HG02884 (cell line): ENCODE measurements at regions not wholly inside any gene's neighbourhood (a gene's known extent, or its start where the extent isn't known, plus 50 kb on each side); places are given as distances from the start of the nearest gene placed in this dataset.
A peak's percentile ranks its signal among the peaks of the same experiment; 100 is the strongest.

Experiments used
- ATAC-seq: cut with Tn5 transposase; IDR thresholded peaks from one replicate; pipeline ENCODE4 v1.9.1; 2021; ENCODE audit warnings: mild to moderate bottlenecking, moderate library complexity; ENCODE audit not compliant: unreplicated experiment

DNA sequence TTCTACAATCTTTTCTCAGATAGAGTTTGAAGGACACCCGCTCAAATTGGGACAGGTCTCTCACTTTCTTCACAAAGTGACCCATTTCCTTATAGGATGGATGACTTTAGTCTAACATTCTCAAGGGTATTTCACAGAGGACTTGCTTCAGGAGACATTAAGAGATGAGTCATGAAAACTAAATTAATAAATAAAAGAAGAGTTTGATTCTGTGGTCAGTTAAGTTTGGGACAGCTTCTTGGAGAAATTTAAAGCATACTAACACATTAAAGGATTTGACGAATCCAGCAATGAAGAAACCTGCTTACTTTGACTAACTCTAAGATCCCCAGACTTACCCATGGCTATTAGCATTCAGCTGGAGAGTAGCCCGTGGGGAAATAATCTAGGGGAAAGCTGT, 95.6 kb upstream of the RAB3GAP2 start:
- no peak for ATAC-seq

DNA sequence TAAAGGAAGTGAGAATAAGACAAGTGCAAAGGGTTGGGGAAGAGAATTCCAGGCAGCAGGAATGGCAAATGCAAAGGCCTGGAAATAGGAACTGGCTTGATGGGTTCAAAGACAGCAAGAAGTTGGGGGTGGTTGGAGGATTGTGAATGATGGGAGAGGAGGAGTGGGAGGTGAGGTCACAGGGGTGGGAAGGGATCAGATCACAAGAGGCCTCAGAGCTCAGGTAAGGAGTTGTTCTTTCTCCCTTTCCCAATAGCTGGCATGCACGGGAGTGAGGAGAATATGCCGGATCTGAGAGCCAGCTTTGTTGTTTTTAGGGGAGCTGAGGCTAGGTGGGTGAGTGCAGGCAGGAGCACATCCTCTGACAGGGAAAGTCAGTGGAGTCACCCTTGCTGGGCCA, 94.0 kb upstream of the RAB3GAP2 start:
- no peak for ATAC-seq

DNA sequence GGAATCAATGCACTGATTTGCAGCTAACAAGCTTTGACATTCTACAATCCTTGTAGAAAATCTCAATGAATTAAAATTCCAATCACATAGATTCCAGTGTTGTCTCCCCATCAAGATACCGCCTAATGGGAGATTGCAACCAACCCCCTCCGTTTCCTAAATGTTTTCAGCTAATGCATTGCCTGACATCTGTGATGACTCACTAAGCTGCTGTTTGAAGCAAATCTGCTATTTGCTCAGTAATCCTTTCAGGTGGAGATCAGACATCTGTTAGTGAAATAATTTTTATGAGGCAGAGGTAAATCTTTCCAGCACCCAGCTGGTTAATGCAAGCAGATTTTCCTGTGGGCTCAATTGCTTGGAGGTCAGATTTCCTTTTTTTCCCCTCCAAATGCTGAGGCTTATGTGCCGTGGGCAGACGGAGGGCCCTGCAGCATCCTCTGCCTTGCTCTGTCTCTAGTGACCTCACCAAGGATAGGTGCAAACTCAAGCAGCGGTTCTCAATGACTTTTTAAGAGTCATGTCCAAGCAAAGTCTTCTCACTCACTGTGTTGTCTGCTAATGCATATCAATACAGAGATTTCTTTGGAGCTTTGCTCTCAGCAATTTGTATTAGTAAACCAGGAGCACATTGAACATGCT, 91.1 kb upstream of the RAB3GAP2 start:
- ATAC-seq, result no peak

DNA sequence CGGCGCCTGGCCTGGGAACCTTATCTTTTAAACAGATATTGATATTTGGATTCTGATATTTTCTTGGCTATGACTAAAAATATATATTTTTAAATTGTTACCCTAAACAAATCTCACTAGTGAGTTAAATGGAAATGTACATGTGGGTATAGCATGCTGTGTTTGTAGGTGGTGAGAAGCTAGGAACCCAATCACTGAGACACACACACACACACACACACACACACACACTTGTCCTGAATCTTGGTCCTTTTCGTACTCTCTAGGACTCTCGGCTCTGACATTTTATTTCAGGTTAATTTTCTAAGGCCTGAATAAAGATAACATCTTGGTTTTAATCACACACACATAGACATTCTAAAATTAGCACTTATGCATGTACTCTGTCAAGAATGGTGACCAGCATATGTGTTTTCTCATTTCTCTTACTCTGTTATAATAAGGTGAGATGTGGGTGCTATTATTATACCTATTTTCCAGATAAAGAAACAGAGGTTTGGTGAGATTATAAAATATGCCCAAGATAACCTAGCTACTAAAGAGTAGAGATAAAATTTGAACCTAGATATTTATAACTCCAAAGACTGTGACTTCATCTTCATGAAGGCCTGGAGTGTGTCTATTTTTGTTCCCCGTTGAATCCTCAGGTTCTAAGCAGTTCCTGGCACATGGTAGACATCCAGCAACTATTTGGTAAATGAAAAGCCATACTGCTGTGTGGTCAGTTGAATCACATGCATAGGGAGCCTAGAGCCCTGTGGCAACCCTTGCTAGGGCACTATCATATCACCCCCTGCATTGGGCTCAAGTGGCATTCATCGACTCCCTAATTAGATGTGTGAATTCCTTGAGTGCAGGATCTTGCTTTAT, 85.0 kb upstream of the RAB3GAP2 start:
- ATAC-seq, result no peak

DNA sequence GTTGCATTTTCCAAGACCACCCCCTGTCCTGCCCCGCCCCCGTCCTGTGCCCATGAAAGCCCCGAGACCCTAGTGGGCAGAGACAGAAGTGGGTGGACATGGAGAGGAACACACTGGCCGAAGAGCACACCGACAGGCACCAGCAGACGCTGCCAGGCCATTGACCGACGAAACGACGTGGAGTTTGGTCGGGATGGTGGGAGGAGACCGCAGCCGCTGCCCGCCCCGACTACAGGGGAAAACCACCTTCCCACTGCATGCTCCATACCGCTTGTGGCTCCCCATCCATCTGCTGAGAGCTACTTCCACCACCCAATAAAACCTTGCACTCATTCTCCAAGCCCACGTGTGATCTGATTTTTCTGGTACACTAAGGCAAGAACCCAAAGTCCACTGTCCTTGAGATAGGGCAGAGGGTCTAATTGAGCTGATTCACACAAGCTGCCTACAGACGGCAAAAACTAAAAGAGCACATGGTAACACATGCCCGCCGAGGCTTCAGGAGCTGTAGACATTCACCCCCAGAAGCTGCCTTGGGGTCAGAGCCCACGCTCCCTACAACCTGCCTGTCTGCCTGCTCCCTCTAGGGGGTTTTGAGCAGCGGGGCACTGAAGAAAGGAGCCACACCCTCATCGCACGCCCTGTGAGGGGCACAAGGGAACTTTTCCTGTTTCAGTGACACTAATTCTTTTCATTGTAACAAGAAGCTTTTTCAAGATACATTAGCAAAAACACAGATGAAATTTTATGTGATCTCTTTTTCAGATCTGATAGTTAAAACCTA, 81.2 kb upstream of the RAB3GAP2 start:
- no peak for ATAC-seq

DNA sequence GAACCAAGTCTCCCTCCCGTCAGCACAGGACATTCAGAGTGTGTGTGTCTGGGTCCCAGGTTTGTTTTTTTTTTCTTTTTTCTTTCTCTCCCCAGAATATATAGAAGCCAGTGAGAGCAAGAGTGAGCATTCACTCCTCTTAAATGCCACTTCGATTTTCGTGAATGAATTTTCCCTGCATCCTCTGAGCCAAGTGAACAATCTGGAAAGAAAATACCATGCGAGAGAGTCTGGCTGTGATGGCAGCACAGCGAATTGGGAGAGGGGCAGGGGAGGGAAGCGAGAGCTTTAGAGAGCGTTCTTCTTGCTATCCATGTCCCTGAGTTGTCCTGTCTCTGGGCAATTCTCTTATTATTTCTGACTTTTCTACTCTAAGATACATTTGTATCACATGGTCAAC, 76.0 kb upstream of the RAB3GAP2 start:
- ATAC-seq, result no peak

DNA sequence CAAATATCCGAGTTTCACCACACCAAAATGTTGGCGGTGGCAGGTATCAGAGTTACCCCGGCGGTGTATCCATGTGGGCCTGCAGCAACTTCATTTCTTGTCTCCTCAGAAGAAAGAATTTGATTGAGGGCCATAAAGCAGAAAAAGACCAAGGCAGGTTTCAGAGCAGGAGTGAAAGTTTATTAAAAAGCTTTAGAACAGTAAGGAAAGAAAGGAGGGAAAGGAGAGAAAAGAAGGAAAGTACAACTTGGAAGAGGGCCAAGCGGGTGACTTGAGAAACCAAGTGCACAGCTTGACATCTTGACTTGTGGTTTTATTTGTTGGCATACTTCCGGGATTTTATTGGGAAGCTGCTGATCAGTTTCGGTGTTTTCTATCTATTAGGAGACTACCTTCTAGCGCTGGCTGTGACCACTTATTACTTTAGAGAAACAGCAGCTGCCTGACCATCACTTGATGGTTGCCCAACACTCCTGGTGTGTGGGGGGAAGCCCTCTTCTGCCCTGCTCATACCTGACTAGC, 75.5 kb upstream of the RAB3GAP2 start:
- no peak for ATAC-seq

DNA sequence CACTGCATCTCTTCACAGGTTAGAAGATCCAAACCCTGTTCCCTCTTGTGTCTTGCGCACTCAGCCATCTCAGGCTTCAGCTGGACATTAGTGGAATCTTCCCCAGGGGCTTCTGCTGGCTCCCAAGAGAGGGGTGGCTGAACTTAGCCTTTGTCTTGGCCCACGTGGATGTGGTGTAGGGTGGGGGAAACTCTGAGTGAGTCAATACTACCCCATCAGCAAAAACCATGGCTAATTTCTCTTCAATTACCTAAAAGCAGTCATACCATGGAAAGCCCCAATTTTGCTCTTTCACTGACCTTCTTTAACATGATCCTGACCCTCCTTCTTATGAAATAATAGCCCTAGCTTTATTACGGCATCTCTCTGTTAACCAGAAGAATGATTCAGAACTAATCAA, 72.5 kb upstream of the RAB3GAP2 start:
- peak; percentile 83 for ATAC-seq

DNA sequence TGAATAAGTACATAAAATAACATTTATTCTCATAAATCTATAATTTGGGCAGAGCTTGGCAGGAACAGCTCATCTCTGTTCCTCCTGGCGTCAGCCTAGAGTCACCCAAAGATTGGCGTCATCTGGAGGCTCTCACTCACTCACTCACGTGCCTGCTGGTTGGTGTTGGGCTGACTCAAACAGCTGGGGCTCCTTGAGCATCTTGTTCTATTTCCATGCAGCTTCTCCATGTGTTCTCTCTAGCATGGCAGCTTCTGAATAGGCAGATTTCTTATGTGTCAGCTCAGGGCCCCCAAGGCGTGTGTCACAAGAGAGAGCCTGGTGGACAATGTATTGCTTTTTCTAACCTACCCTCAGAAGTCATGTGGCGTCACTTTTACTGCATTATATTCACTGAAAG, 70.6 kb upstream of the RAB3GAP2 start:
- no peak for ATAC-seq

DNA sequence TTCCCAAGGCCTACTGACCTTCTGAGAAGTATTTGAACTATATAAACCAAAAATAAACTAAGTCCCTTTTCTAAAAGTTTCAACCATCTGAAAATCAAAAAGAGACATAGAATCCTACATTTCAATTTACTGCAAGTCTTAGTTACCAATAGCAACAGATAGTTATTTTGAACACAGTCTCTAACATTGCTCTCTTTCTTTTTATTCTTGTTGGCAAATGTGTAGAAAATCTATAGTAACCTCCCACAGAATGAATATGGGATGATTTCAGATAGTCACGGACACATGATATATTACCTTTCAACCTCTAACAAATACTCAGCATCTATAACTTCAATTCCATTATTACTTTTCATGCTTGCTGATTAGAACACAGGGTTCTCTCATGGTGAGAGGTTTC, 68.9 kb upstream of the RAB3GAP2 start:
- ATAC-seq, result no peak

DNA sequence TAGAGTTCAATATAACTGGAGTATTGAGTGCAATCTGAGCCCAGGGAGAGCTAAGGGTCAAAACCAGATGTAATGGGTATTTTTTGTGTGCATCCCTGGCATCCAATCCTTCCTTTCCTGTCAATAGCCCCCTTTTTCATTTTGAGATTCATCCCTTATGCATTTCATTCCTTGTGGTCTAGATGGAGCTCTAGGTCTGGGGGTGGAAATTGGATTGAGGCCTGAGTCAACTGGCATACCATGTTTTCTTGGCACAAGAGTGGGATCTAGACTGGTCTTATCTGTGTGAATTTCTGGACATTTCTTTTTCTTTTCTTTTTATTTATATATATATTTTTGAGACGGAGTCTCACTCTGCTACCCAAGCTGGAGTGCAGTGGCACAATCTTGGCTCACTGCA, 67.3 kb upstream of the RAB3GAP2 start:
- no peak for ATAC-seq

DNA sequence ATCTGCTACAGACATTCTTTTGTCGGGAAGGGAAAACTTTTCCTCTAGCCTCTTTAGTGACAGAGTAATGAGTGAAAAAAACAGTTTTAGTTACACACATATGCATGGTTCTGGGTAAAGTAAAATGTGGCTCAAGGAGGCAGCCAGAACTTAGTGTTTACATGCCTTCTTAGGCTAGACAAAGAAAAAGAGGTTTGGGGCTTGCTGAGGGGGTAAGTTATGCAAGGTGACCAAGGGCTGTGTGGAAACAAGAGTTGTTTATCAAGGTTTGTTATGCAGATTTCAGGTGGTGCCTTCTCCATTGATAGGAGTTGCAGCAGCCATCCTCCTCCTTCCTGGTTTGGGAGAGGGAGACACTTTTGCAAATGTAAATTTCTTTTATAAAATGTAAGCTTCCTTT, 66.5 kb upstream of the RAB3GAP2 start:
- ATAC-seq, result no peak

DNA sequence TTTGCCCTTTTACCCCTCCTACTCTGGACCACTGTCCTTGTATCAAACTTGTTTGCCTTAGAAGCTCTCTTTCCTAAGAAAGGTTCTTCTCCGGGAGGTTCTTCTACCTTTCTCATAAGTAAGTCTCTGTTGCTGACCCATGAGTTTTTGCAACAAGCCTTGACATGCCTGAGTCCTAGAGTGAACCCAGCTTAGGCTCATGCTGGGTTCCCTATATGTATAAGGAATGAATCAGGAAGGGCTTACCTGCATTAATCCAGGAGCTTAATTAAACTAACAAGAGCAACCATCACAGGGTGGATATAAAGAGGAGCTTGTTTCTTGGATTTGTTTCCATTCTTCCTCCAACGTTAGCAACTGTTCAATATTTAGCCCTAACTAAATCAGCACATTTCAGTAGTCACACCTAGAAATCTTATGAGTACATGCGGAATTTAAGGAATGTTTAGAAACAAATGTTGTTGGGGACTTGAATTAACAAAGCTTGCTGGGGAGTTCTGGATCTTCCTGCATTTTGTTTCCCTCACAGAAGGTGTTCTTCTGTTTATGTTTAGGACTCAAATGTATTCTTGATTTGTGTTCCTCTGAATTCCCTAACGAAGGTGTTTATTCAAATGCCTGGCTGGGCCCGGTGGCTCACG, 64.3 kb upstream of the RAB3GAP2 start:
- ATAC-seq, result no peak

DNA sequence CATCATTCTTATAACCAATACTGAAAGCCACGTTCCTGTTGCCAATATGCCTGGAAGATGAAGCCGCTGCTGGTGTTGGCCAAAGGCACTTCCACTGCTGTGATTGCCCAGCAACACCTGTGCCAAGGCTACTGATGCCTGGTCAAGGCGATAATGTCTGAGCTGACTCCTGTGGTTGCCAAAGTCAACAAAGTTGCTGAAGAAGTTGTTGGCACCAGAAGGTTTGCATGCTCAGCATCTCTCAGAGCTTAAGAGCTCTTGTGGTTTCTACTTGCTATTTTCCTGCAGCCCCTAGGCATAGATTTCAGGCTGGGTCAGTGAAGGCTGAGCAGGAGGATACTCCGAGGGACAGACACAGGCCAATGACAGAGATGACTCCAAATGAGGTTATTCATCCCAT, 63.4 kb upstream of the RAB3GAP2 start:
- no peak for ATAC-seq

DNA sequence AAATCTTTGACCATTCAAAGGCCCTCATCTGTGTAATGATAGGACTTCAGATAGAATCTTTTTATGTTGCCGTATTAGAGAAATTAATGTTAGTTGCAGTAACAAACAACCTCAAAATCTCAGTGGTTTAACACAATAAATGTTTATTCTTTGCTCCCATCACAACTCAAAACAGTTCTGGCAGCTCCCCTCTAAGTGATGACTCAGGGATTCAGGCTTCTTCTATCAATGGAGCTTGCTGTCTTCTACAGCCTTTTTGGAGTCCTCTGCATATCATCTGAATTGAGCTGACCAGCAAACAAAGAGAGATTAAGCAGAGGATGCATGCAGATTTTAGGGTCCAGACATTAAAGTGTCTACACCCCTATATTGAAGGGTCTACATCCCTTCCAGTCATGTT, 59.1 kb upstream of the RAB3GAP2 start:
- no peak for ATAC-seq

DNA sequence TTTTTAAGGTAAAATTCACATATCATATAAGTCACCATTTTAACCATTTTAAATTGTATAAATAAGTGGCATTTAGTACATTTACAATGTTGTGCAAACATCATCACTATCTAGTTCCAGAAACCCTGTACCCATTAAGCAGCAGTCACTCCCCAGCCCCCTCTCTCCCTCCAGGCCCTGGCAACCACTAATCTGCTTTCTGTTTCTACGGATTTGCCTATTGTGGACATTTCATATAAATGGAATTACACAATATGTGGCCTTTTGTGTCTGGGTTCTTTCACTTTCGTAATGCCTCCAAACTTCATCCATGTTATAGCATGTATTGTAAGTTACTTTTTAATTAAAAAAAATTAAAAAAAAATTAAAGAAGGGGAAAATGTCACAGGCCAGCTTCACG, 58.0 kb upstream of the RAB3GAP2 start:
- ATAC-seq, result no peak

DNA sequence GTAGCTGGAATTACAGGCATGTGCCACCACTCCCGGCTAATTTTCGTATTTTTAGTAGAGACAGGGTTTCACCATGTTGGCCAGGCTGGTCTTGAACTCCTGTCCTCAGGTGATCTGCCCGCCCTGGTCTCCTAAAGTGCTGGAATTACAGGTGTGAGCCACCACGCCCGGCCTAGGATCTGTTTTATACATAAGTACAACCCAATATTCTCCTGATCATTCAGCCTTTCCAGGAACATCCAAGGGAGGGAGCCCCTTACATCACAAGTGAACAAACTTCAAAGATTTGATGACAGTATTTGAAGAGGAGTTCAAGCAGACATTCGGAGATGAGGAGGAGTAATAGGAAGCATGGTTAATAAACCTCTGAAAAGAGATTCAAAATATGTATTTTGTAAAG, 54.9 kb upstream of the RAB3GAP2 start:
- ATAC-seq, result no peak

DNA sequence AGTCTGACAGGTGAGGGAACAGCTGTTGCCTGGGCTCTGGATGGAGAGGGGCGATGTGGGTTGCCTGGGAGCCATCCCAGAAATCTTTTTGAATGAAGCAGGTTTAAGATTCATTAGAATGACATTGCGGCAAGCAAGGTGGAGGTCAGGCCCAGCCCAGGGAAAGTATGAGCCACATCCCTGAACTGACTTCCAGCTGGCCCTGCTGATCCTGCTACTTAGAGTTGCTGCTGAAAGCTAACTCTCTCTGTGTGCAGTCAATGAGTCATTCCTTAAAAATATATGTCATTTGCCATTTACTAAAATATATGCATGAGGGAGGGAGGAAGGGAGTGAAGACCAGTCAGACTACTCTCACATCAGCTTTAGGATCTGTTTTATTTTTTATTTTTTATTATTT, 54.3 kb upstream of the RAB3GAP2 start:
- no peak for ATAC-seq

DNA sequence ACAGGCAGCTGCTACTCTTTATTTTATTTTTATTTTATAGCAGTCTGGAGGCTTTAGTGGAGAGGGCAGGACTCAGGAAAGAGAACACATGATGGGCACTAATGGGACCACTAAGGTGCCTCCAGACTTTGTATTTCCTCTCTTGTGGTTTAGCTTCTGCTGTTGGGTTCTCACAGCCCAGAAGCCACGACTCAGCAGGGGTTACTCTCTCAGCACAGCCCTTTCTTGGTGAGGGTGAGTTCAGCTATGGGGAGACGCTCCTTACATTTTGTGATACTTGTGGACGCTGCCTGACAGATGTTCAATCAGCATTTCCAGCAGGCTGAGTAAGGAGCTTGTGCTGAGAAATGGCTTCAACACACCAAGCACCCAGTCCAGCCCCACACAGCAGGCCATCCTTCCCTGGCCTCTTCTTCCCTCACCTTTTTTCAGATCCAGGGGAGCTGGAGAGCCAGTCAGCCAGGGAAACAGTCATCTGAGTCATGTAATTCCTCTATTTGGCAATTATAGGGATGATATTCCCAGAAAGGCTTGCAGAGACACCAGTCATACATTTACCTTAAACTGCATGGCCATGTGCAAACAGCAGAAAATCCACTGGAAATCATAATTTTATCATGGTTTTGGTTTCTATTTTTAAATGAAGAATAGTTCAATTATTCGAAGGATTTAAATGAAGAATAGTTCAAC, 53.2 kb upstream of the RAB3GAP2 start:
- no peak for ATAC-seq

DNA sequence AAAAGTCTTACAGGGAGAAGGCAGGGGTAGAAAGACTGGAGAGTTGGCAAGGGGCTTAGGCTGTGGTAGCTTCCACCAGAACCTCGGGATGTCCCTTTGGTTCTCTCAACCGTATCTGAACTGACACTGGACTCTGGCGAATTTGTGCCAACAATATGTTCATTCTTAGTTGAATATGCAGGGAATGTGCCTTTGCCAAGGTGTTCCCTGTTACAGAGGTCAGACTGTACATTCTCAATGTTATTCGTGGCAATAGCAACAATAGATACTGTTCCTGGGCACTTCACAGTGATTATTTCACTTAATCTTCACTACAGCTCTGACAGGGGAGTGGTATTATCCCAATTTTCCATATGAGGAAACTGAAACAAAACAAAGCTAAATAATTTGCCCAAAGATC, 51.5 kb upstream of the RAB3GAP2 start:
- no peak for ATAC-seq

DNA sequence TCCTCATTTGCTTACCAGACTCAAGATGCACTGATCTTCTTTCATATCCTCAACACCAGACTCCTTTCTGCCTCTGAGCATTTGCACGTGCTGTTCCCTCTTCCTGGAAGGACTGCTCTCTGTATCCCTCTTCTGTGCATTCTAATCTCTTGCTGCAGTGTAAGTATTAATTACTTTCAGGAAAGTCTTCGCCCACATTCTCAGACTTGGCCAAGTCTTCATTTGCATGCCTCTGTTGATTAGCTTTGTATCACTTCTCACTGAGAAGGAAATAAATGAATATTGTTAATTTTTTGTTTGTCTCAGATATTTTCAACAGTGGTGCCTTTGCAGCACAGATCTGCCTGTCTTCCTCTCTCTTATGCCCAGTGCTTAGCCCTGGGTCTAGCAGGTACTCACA, 50.3 kb upstream of the RAB3GAP2 start:
- no peak for ATAC-seq
